K562 (cell line): ENCODE measurements at regions not wholly inside any gene's neighbourhood (a gene's known extent, or its start where the extent isn't known, plus 50 kb on each side); places are given as distances from the start of the nearest gene placed in this dataset.

ENCODE experiments used
- ATAC-seq: fragments of 200-7000 bp; cut with Tn5 transposase; 3 replicates; pipeline ENCODE4 v1.9.1; 2020; ENCODE audit warnings: moderate library complexity
- BruUV-seq: library from RNA; stranded (reverse); fragments of 400-500 nt; replicated peaks from 2 replicates; lab custom pipeline; 2021; lab: Mats Ljungman, UMichigan
- CTCF ChIA-PET: fragments of 300-600 bp; formaldehyde crosslinking; extraction: SDS; loops from one replicate; lab custom pipeline; 2021; ENCODE audit warnings: low intra/inter-chr PET ratio; lab: Yijun Ruan, JAX
- POLR2A ChIA-PET: fragments of 300-600, 350-650 bp; sonication (Branson Sonifier 250); formaldehyde crosslinking; extraction: SDS; loops from one replicate; lab custom pipeline; 2021; ENCODE audit warnings: antibody characterized with exemption, inconsistent platforms; lab: Yijun Ruan, JAX
- DNase-seq, 4 experiments: peaks; one replicate each; pipeline versions ENCODE4 v3.0.0 to v3.0.0-alpha.2; 2011 to 2018; ENCODE audit warnings: low spot score in 3 of 4, mixed read lengths in 3 of 4; ENCODE audit errors: extremely low read depth in 1 of 4
- FAIRE-seq: peaks from 2 replicates; lab custom pipeline; 2011; peaks lifted over from hg19 to GRCh38; lab: Jason Lieb, UNC
- H2AFZ ChIP-seq: 2 replicates; pipeline ENCODE4 v1.6.0; 2011; ENCODE audit warnings: low read depth, low read length, control low read depth, inconsistent platforms
- H3K27ac ChIP-seq: fragments of 200-600 bp; 3 replicates; pipeline ENCODE4 v1.8.0; 2011; ENCODE audit warnings: low read depth, mild to moderate bottlenecking, control low read depth, inconsistent platforms, low read length, moderate library complexity, mixed read lengths; ENCODE audit errors: extremely low read depth
- H3K27me3 ChIP-seq, 2 experiments: fragments of 300-600 bp in 1 of 2; 2 replicates in 1 of 2; 3 replicates in 1 of 2; pipeline versions ENCODE4 v1.6.0 to v1.8.0; 2011; ENCODE audit warnings: inconsistent platforms in 2 of 2, low read length in 2 of 2, mild to moderate bottlenecking in 1 of 2, mixed read lengths in 1 of 2, moderate library complexity in 1 of 2; ENCODE audit not compliant: control insufficient read depth in 2 of 2, insufficient read depth in 2 of 2
- H3K36me3 ChIP-seq: fragments of 300-600 bp; 3 replicates; pipeline ENCODE4 v1.8.0; 2011; ENCODE audit warnings: mild to moderate bottlenecking, low read length, inconsistent platforms; ENCODE audit not compliant: control insufficient read depth, insufficient read depth
- H3K4me1 ChIP-seq, 2 experiments: fragments of 200-600 bp in 1 of 2; replicated peaks in 1 of 2; 2 replicates in 1 of 2; 3 replicates in 1 of 2; pipeline versions ENCODE4 v1.5.1 to v1.8.0; 2011; ENCODE audit warnings: inconsistent platforms in 2 of 2, low read length in 2 of 2, mild to moderate bottlenecking in 1 of 2, mixed read lengths in 1 of 2, moderate library complexity in 1 of 2; ENCODE audit not compliant: control insufficient read depth in 2 of 2, insufficient read depth in 2 of 2
- H3K4me2 ChIP-seq: 2 replicates; pipeline ENCODE4 v1.6.1; 2011; ENCODE audit warnings: low read length, control low read depth, inconsistent platforms, mixed read lengths; ENCODE audit not compliant: insufficient read depth
- H3K4me3 ChIP-seq: fragments of 200-600 bp; sonication (generic), shearing (Covaris generic); 2 replicates; pipeline ENCODE4 v1.5.1; 2016; ENCODE audit warnings: control low read depth, inconsistent platforms
- H3K79me2 ChIP-seq: fragments of 200-600 bp; 3 replicates; pipeline ENCODE4 v1.8.0; 2011; ENCODE audit warnings: low read length, inconsistent platforms; ENCODE audit not compliant: control insufficient read depth, insufficient read depth
- H3K9ac ChIP-seq, 2 experiments: 2 replicates each; pipeline versions ENCODE4 v1.6.0 to v1.6.1; 2011; ENCODE audit warnings: low read depth in 2 of 2, low read length in 2 of 2, control low read depth in 1 of 2, inconsistent platforms in 1 of 2, mild to moderate bottlenecking in 1 of 2, mixed read lengths in 1 of 2; ENCODE audit not compliant: insufficient read depth in 1 of 2
- H3K9me1 ChIP-seq: one replicate; pipeline ENCODE4 v1.6.0; 2011; ENCODE audit warnings: inconsistent platforms, mild to moderate bottlenecking, low read length, moderate library complexity; ENCODE audit not compliant: control insufficient read depth, insufficient read depth
- H3K9me3 ChIP-seq: replicated peaks from 2 replicates; pipeline ENCODE4 v1.5.1; 2011; ENCODE audit warnings: low read depth, low read length, inconsistent platforms; ENCODE audit not compliant: control insufficient read depth, insufficient read depth
- H4K20me1 ChIP-seq: replicated peaks from 2 replicates; pipeline ENCODE4 v1.6.1; 2011; ENCODE audit warnings: low read length, inconsistent platforms, mixed read lengths; ENCODE audit not compliant: control insufficient read depth, insufficient read depth
- BMI1 ChIP-seq: fragments of 150-350 bp; IDR thresholded peaks from 2 replicates; pipeline ENCODE4 v1.6.1; 2014; ENCODE audit warnings: low read length
- NFATC3 ChIP-seq: fragments of 450-650 bp; IDR thresholded peaks from 2 replicates; pipeline ENCODE4 v1.6.1; 2017; ENCODE audit warnings: mild to moderate bottlenecking
- ZNF197 ChIP-seq: fragments of 200-800 bp; sonication (Bioruptor generic); IDR thresholded peaks from 2 replicates; pipeline ENCODE4 v1.6.1; 2016; ENCODE audit warnings: low read depth, missing genetic modification characterization, missing compliant biosample characterization
- ZNF57 ChIP-seq: fragments of 450-650 bp; formaldehyde crosslinking; IDR thresholded peaks from 2 replicates; pipeline ENCODE4 v1.4.0; 2020; ENCODE audit warnings: mild to moderate bottlenecking, moderate library complexity
- ZNF644 ChIP-seq: fragments of 200-800 bp; sonication (Bioruptor generic); IDR thresholded peaks from 2 replicates; pipeline ENCODE4 v1.6.1; 2016; ENCODE audit warnings: low read depth, missing genetic modification characterization, missing compliant biosample characterization
- WGBS: fragments of 100-300 bp; shearing (Covaris generic); methylation state at CpG from one replicate; pipeline ENCODE4 v1.1.6; 2016; ENCODE audit warnings: low coverage, mixed read lengths; ENCODE audit not compliant: insufficient coverage; ENCODE audit errors: missing lambda C conversion rate; 5-methylcytosine and 5-hydroxymethylcytosine counted together
- in situ Hi-C: fragments of 300-500 bp; cut with MboI; formaldehyde crosslinking; loops from 4 replicates; pipeline ENCODE4 v1.15.0; 2018; ENCODE audit warnings: inconsistent platforms, mixed read lengths
- intact Hi-C: fragments of 100-400 bp; cut with micrococcal nuclease; formaldehyde crosslinking; loops from 2 replicates; pipeline ENCODE4 v1.14.2; 2022
- TF ChIP-seq, protein P1 (sequence below): fragments of 250-450 bp; sonication (Bioruptor Pico); IDR thresholded peaks from 2 replicates; pipeline ENCODE4 v1.8.0; 2021; ENCODE audit warnings: moderate library complexity, mild to moderate bottlenecking, inconsistent platforms
- TF ChIP-seq, protein P2 (sequence below): sonication (generic); formaldehyde crosslinking; IDR thresholded peaks from 2 replicates; pipeline ENCODE4 v1.8.0; 2022; ENCODE audit warnings: mild to moderate bottlenecking, missing genetic modification reagents

DNA sequence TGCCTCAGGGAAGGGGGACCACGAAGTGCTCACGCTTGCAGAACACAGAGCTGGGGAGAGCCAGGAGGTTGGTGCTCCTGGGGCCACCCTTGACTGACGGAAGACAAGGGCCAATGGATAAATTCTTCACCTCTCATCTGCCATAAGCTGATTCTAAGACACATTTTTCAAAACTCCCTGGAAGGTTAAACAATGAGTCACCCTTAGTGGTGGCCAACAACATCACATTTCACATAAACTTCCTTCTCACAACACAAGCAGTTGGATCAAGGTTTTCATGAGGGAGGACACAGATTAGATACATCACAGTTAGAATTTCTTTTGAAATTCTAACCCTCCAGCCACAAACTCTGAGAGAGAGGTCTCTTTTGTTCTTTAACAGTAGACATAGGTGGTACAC, 713.6 kb upstream of the POU3F3 start:
- no peaks in the 10 kb centered on the region for H3K36me3 ChIP-seq
- no peaks in the 10 kb centered on the region for H3K27me3 ChIP-seq
- no peak for FAIRE-seq
- H3K79me2 ChIP-seq = no peaks in the 10 kb centered on the region
- in situ Hi-C loops (no loop called here), intact Hi-C loops (no loop called here)
- TF ChIP-seq BMI1 = no peak
- TF ChIP-seq ZNF644 (tag) = no peak
- no peak for TF ChIP-seq NFATC3
- no peak for TF ChIP-seq ZNF197
- no peak for TF ChIP-seq ZNF57 (CRISPR knock-in tag)
- TF ChIP-seq, protein P1, sequence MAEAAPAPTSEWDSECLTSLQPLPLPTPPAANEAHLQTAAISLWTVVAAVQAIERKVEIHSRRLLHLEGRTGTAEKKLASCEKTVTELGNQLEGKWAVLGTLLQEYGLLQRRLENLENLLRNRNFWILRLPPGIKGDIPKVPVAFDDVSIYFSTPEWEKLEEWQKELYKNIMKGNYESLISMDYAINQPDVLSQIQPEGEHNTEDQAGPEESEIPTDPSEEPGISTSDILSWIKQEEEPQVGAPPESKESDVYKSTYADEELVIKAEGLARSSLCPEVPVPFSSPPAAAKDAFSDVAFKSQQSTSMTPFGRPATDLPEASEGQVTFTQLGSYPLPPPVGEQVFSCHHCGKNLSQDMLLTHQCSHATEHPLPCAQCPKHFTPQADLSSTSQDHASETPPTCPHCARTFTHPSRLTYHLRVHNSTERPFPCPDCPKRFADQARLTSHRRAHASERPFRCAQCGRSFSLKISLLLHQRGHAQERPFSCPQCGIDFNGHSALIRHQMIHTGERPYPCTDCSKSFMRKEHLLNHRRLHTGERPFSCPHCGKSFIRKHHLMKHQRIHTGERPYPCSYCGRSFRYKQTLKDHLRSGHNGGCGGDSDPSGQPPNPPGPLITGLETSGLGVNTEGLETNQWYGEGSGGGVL (CRISPR knock-in tag) = no peak
- TF ChIP-seq, protein P2, sequence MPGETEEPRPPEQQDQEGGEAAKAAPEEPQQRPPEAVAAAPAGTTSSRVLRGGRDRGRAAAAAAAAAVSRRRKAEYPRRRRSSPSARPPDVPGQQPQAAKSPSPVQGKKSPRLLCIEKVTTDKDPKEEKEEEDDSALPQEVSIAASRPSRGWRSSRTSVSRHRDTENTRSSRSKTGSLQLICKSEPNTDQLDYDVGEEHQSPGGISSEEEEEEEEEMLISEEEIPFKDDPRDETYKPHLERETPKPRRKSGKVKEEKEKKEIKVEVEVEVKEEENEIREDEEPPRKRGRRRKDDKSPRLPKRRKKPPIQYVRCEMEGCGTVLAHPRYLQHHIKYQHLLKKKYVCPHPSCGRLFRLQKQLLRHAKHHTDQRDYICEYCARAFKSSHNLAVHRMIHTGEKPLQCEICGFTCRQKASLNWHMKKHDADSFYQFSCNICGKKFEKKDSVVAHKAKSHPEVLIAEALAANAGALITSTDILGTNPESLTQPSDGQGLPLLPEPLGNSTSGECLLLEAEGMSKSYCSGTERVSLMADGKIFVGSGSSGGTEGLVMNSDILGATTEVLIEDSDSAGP (CRISPR knock-in tag) = no peak
- H3K4me1 ChIP-seq = no peaks in the 10 kb centered on the region
- no peak for DNase-seq
- H4K20me1 ChIP-seq = no peaks in the 10 kb centered on the region
- H3K4me2 ChIP-seq = no peak overlapping the region
- ChIA-PET CTCF (no interaction called here), POLR2A (no interaction called here)
- no peak for ATAC-seq
- WGBS = 0% methylated on average over 3 of the region's 3 CpGs
- H3K27ac ChIP-seq = no peak overlapping the region
- BruUV-seq = no TSS peak
- no peak overlapping the region for H3K4me3 ChIP-seq
- H2AFZ ChIP-seq = no peak overlapping the region
- no peaks in the 10 kb centered on the region for H3K9me1 ChIP-seq
- no peaks in the 10 kb centered on the region for H3K9me3 ChIP-seq
- no peak overlapping the region for H3K9ac ChIP-seq
